Stimulated activated naive CD4-positive, alpha-beta T cell treated with Interleukin-2 at 50 U/mL for 16 hours (primary cell): ENCODE measurements at regions not wholly inside any gene's neighbourhood (a gene's known extent, or its start where the extent isn't known, plus 50 kb on each side); places are given as distances from the start of the nearest gene placed in this dataset.

Source experiments
- DNase-seq: peaks from one replicate; lab custom pipeline; 2025; lab: John Stamatoyannopoulos, UW

DNA sequence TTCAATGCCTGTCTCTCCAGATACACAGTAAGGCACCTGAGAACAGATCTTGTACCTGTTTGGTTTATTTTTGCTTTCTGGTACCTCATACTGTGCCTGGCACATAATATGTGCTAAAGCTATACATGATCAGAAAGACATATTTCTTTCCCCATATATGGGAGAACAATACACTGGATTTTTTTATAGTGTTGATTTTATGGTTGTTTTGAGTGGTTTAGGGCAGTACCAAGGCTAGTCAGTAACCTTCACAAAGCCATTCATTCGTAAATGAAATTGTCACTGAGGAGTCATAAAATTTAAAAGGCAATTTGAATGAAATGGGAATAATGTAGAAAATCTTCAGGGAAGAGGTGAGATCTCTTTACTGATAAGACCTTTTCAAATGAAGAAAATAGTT lies 810.2 kb downstream of the TUSC7 start:
- DNase-seq: no peak

DNA sequence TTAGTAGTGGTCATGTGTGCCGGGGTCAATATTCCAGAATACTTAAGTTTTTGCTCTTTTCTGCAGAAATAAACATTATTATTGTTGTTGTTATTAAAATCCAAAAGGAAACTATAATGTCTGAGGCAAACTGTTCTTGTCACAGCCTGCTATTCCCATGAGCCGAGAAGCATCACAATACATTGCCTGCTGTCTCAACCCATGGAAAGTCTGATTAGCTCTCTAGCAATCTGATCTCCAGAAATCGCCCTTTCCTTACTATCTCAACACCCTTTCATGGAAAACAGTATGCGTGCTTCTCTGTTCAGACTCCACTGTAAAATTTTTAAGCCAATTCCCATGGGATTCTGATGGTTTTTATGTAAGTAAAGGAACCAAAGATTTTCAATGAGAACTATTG lies 811.0 kb downstream of the TUSC7 start:
- DNase-seq: no peak

DNA sequence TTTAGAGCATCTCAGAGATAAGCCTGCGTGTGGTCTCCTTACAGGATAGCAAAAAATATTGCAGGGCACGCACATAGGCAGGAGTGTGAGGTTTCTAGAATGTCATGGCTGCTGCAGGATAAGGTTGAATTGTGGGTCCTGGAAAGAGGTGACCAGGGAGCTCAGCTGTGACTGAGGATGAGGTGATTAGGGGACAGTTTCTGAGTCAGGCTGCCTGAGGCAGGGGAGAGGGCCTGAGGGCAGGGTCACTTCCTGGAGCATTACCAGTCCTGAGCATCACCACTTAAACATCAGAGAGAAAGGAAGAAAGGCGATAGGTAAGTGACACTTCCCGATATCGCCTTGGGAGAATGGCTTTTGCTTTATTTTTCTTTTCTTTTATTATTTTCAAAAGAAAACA lies 813.8 kb downstream of the TUSC7 start:
- DNase-seq: no peak

DNA sequence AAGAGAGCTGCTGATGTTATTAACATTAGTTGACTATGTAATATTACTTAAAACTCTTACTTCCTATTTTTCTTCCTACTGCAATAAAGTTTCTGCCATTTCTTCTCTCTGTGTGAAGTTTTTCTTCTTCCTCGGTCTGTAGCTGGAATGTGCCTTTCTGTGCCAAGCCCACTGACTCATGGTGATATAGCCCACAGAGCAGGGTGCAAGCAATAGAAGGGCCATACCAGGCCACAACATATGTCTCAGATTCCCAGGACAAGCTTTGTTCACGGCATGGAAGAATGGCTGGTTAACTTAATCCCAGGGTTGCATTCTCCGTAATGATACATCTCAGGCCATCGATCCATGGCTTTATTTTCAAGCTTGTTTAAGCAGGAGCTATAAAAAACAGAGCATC lies 815.3 kb downstream of the TUSC7 start:
- DNase-seq: no peak

DNA sequence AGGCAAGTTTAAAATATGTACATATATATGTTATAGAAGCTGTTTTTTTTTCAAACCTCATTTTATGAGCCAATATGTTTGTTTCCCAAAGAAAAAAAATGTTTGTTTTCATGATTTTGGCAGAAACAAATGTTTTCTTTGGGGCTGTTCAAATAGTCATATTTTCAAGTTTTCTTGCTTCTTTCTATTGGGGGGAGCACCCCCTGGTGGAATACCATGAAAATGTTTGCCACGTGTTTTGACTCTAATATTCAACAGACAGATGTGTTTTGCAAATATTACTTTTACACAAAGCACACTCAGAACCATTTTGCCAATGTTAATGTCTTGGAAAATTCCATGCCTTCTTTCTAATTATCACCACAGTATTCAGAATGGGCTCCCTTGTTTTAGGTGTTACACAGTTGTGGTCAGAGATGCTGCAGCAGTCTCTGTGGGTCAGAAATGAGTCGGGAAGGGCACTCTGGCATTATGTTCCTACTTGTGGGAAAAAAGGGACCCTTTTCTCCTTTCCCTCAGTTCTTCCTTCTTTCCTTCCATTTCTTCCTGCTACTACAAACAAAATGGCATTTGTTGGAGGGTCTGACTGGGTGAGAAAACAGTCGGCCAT lies 817.0 kb downstream of the TUSC7 start:
- no peak for DNase-seq

DNA sequence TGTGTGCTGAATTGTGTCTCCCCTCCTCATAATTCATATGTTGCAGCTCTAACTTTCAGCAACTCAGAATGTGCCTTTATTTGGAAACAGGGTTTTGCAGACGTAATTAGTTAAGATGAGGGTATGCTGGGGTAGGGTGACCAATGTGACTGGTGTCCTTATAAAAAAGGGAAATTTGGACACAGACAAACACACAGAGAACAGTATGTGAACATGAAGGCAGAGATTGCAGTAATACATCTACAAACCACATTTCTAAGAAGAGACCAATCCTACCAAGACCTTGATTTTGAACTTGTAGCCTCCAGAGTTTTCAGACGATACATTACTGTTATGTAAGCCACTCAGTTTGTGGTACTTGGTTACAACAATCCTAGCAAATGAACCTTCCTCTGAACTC lies 817.8 kb downstream of the TUSC7 start:
- no peak for DNase-seq

DNA sequence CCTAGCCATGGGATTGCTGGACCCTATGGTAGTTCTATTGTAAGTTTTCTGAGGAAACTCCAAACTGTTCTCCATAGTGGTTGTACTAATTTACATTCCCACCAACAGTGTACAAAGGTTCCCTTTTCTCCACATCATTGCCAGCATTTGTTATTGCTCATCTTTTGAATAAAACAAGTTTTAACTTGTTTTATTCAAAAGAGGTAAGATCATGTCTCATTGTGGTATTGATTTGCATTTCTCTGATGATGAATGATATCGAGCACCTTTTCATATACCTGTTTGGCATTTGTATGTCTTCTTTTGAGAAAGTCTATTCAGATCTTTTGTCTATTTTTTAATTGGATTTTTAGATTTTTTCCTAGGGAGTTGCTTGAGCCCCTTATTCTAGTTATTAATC lies 819.1 kb downstream of the TUSC7 start:
- DNase-seq: no peak

DNA sequence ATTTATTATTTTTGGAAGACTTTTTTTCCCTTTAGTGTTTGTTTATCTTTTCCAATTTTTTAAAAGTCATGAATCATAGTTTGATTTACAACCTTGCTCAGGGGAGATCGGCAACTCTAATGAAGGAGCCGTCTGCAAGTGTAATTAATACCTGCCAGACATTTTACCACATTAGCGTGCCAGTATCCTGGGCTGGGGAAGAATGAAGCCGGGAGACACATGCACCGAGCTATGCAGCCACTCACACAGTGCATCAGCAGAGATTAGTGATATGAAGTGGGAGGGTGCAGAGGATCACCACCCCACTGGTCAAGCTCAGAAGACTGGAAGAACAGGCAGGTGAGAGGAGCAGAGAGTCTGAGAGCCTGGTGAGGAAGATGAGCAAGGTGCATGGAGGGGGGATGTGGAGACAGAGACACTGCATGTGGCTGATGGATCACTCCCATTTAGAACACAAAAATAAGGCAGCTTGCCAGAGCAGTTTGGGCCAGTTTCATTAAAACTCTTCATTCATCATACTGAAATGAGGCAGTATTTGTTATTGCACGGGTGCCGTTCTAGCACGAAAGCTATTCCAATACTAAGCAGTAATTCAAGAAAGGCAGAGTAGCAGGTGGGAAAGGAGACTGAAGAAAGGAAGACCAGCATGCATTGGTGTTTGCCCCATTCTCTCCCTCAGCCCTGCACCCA lies 821.6 kb downstream of the TUSC7 start:
- no peak for DNase-seq

DNA sequence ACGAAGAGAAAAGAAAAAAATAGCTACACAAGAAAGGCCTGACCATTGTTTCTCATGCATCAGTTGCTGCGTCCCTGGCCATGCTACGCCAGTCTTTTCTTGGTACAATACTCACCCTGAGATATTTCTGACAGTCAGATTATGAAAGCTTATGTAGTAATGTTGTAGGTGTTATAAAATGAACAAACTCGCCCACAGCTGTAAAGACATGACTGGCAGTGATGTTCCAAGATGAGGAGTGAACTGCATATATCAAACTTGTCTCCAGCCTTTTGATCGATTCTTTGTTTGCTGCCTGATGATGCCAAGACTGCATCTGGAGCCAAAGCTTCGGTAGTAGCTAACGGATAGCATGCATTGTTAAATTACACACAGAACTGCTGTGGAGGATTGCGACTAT lies 822.7 kb downstream of the TUSC7 start:
- DNase-seq: no peak

DNA sequence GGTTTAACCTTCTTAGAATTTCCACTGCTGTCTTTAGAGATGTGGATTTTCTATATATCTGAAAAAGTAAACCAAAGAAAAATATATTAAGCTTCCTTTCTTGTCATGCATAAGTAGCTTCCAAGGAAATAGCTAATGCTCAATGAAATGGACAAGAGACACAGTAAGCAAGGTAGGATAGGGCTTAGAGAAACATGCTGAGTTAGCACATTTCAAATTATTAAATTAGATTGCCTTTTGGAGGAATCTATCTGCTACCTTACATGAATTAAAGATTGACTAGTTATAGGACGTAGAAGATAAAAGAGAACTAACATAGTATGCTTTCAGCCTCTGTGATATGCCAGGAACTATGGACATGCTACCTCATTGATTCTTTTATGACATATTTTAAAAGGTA lies 824.6 kb downstream of the TUSC7 start:
- no peak for DNase-seq

DNA sequence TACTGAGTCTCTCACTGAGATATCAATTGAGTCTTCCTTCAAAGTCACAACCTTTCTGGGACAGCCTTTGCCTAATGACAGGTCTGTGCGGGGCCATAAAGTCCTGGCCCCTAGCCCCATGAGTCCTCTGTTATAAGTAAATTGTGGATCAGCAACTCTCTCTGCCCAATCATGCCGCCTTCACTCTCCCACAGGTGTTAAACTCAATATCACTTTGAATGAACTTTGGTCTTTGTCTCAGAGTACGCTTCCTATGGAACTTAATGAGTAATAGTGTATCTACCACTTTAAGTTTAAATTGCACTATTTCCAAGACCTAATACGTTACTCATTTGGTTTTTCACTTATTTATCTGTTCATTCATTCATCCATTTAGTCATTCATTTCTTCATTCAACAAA lies 826.4 kb downstream of the TUSC7 start:
- DNase-seq: no peak

DNA sequence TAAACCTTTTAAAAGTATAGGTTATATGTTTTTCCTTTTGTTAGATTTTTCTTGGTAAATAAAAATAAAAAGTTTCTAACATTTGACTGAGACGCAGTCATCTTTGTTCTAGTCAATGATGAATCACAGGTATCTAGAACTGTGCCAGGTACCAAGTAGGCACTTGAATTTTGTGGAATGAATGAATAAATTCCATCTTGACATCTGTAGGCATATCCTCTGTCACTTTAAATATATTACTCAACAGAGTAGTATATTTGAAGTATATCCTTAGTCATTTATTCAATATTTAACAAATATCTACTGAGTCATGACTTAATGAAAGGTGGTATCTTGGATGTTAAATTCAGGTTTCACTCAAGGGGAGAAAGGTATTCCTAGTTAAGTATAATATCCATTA lies 828.4 kb downstream of the TUSC7 start:
- no peak for DNase-seq

DNA sequence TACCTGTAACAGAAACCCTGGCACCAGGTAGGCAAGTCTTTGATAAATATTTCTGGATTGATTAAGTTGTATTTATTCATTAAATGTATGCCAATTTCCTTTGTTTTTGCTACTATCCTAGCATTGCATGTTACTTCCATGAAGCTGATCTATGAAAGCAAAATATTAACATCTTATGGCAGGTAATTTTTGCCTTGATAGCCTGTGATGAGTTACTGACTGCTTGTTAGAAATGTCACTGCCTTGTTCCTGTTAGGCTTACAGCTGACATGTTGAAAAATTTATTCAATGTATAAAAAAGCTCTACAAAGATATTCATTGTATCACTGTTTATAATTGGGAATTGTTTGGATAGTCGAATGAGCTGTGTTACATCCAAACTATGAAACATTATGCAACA lies 830.1 kb downstream of the TUSC7 start:
- DNase-seq: no peak

DNA sequence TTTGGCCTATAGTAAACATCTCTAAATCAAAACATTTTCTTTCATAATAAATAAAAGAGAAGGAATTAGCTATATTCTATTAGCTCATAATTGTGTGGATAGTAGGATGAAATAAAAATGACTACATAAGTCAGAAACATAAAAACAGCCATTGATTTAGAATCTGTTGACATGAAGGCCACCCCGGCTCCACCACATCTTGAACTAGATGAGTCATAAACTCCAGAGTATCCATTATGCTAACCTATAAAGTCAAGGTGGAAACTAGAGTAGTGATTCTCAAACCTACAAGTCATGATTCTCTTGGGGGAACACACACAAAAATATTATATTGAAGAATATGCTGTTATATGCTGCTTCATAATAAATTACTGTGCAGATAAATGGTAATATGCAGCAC lies 831.0 kb downstream of the TUSC7 start:
- no peak for DNase-seq

DNA sequence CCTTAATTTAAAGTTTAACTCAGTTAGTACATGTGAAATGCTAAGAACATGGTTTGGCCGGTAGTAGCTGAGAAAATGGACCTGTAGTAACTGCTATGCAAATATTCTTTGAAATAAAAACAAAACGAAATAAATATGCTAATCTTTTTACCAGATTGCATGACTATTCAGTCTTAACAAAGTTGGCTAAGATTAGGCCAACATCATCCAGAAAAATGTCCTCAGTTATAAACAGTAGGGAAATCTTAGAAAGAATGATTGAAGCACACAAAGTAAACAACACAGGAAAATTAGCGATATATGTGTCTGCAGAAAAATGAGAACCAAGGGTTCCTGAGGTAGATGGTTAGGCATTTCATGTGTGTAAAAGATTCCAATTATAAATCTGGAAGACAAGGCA lies 832.1 kb downstream of the TUSC7 start:
- no peak for DNase-seq

DNA sequence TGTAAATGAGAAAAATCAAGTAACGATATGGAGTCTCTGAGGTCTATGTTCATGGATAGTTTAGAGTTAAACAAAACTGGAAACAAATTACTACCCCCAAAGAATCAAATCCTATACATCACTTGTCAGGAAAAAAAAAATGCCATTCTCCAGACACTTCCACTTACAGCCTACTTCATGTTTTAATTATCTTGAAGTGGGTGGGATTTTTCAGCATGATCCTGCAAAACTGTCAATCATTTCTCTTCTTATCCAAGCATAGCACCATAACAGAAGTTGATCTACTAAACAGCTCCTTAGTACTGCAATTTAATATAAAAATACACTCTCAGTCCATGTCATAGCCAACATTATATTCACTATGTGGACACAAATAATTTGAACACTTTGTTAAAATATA lies 833.9 kb downstream of the TUSC7 start:
- DNase-seq: no peak

DNA sequence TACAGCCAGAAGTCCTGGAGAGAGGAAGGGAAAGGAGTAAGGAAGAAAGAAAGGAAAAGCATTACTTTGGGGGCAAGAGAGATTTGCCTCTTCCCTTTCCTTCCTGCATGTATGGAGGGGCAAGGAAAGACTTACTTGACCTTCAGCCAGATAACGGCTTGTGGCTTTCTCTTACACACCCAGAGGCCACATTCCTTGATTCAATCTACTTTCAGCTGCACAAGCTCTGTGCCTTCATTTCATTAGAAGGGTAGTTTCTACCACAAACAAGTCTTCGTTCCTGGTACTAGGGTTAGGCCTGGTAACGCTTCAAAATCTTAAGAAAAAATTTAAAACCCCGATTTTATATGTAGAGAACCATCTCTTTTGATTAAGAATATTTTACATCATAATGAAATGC lies 835.9 kb downstream of the TUSC7 start:
- no peak for DNase-seq

DNA sequence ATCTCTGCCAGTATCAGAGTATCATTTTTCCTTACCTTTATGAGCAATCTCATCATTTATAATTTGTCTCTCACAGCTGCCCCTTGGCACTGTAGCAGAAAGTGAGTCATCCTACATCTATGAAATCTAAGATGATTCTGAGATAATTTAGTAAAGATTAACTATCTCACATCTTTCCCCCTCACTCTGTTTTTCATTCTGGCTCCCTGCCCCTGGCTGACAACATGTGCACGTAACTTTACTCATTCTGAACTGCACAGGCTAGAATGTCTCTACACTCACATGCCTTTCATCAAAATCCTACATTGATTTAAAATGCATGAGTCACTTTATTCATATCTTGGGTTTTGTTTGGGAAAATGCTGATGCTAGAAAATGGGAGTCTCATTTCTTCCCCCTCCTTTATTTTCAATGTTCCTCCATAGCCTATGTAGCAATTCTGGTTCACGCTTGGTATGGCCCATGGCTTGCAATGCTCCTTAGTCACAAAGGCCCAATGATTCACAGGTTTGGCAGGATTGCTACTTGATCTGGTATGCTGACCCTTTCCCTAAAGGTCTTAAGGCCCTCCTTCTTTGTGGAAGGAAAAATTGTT lies 838.5 kb downstream of the TUSC7 start:
- DNase-seq: no peak

DNA sequence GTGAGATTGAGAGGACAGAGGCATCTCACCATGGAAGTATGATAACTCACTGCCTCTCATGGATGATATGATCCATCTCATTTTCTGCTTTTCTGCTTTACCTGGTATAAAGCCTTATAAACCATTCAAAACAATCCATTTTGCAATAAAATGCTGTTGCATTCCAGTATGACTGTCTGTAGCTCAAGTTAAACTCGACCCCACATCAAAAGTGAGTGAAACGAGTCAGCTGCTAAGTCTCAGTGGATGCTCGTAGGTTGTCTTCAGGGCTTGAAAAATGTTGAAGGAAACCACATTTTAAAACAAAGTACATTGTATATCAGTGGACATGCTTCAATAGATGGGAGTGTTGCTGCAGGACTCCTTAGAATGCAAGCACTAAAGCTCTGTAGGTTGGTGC lies 839.0 kb downstream of the TUSC7 start:
- DNase-seq: no peak

DNA sequence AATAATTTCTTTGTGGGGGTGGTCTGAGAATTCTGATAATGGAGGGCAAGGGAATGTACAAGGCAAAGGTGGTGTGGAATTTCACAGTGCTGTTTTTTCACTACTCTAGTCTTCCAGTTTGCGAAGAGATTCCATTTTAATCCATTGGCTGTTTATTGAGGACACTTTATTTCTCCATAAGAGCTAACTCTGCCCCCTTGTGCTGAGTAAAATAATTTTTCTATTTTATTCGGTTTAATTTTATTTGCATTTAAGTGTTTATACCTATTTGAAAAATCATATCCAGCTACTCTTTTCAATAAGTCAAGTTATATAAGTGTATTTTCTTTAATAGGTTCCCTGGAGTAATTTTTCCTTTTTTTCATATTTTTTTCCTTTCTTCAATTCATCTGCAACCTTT lies 840.1 kb downstream of the TUSC7 start:
- no peak for DNase-seq

DNA sequence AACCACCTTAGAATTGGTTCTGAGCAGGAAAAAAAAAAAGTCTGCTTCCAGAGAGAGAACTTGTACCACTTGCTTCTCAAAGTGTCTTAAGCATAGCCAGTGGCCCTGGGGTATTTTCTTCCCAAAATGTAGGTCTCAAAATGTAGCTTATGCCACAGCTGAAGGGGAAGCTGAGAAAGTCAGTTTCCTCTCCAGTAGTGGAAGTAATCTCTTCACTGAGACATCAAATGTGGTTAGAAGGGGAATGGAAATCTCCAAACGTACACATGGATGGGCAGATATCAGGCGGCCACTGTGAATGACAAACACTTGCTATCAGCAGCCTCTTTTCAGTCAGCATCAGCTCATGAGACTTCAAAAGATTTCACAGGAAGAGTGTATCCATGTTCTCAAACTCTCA lies 841.2 kb downstream of the TUSC7 start:
- DNase-seq: no peak

DNA sequence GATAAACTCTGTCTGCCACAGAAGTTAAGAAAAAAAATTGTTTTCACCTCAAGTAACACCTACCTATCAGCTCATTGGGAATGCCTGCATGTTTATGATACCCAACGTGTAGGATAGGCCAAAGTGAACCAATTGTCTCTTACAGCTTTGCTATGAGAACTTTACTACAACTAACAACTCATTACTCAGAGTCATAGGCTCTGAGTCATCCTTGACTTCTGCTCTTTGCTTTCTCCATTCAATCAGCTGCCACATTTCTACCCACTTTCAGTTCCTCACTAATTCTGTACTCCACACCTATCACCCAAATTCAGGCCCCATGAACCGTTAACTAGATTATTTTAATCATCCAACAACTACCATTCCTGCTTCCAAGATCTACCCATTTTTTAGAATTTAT lies 843.9 kb downstream of the TUSC7 start:
- DNase-seq: no peak

DNA sequence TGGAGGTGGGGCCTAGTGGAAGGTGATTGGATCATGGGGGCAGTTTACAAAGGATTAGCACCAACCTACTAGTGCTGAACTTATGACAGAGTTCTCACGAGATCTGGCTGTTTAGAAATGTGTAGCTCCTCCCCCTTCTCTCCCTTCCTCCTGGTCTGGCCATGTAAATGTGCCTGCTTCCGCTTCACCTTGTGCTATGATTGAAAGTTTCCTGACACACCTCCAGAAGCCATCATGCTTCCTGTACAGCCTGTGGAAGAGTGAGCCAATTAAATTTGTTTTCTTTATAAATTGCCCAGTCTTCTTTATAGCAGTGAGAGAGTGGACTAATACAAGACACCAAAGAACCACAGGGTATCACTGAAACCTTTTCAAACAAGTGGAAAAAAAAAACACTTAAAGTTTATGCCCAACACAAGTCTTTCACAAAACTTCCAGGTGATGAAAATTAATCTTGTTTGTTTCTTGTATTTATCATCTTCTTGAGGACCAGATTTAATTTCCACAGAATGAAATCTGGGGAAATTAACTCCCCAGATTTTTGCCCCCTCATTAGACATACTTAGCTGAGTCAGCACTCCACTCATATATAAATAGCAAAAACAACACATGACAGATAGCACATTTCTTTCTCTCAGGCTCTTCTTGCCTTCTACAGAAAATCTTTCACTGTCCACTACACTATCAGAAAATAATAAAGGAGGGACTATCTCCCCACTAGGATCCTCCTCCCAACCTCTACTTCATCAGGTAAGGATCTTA lies 847.2 kb downstream of the TUSC7 start:
- no peak for DNase-seq
